NCI-H146 (cell line): ENCODE measurements at regions not wholly inside any gene's neighbourhood (a gene's known extent, or its start where the extent isn't known, plus 50 kb on each side); places are given as distances from the start of the nearest gene placed in this dataset.

Experiments
- DNase-seq: peaks from one replicate; lab custom pipeline; 2025; lab: John Stamatoyannopoulos, UW

GRCh38 chr15:92565351-92566125 lies 90.0 kb downstream of the FAM174B start:
- no peak for DNase-seq

GRCh38 chr15:92561754-92562153 lies 93.8 kb downstream of the FAM174B start:
- no peak for DNase-seq

GRCh38 chr15:92553317-92553716 lies 102.3 kb downstream of the FAM174B start:
- no peak for DNase-seq

- DNase-seq = no peak
Observed at GRCh38 chr15:92545996-92546395, 109.6 kb downstream of the FAM174B start.

- no peak for DNase-seq
Observed at GRCh38 chr15:92541291-92542200, 114.0 kb downstream of the FAM174B start.

GRCh38 chr15:92538115-92538514 lies 117.5 kb downstream of the FAM174B start:
- no peak for DNase-seq

GRCh38 chr15:92533298-92533697 lies 122.3 kb downstream of the FAM174B start:
- no peak for DNase-seq

- DNase-seq = no peak
Observed at GRCh38 chr15:92531406-92531805, 124.2 kb downstream of the FAM174B start.

- DNase-seq = no peak
Observed at GRCh38 chr15:92528736-92529135, 126.8 kb downstream of the FAM174B start.

- peak; percentile 18 for DNase-seq
Observed at GRCh38 chr15:92527197-92527596, 128.4 kb downstream of the FAM174B start.

- no peak for DNase-seq
Observed at GRCh38 chr15:92525758-92526245, 129.8 kb downstream of the FAM174B start.

GRCh38 chr15:92524874-92525565 lies 130.6 kb downstream of the FAM174B start:
- no peak for DNase-seq

GRCh38 chr15:92524161-92524560 lies 130.5 kb downstream of the ST8SIA2 start:
- no peak for DNase-seq

GRCh38 chr15:92523176-92523575 lies 129.5 kb downstream of the ST8SIA2 start:
- DNase-seq = no peak

- DNase-seq = peak; percentile 40
Observed at GRCh38 chr15:92521624-92522008, 127.9 kb downstream of the ST8SIA2 start.

GRCh38 chr15:92520914-92521623 lies 127.4 kb downstream of the ST8SIA2 start:
- no peak for DNase-seq

GRCh38 chr15:92519709-92520108 lies 126.0 kb downstream of the ST8SIA2 start:
- no peak for DNase-seq
